AG04449 (cell line): ENCODE measurements at regions not wholly inside any gene's neighbourhood (a gene's known extent, or its start where the extent isn't known, plus 50 kb on each side); places are given as distances from the start of the nearest gene placed in this dataset.

Experiments
- CTCF ChIA-PET: fragments of 350-600 bp; formaldehyde crosslinking; extraction: SDS; loops from one replicate; lab custom pipeline; 2021; ENCODE audit warnings: antibody characterized with exemption; lab: Yijun Ruan, JAX
- POLR2A ChIA-PET: fragments of 400-600, 350-600 bp; formaldehyde crosslinking; extraction: SDS; loops from one replicate; lab custom pipeline; 2020; ENCODE audit warnings: antibody characterized with exemption, inconsistent platforms; lab: Yijun Ruan, JAX
- DNase-seq: peaks from one replicate; pipeline ENCODE4 v3.0.0-alpha.2; 2010; ENCODE audit warnings: low read depth, low spot score
- H3K4me3 ChIP-seq: 2 replicates; pipeline ENCODE4 v1.5.1; 2011; ENCODE audit warnings: low read depth, mild to moderate bottlenecking, control low read depth, low read length
- CTCF ChIP-seq: IDR thresholded peaks from one replicate; pipeline ENCODE4 v1.5.1; 2011; ENCODE audit warnings: mild to moderate bottlenecking, moderate library complexity, low read length, control low read depth, inconsistent platforms; ENCODE audit not compliant: insufficient read depth; ENCODE audit errors: missing control alignments

- CTCF ChIA-PET = no interaction called here
- no peak for TF ChIP-seq CTCF
- DNase-seq = no peak
- H3K4me3 ChIP-seq = no peak overlapping the region
- POLR2A ChIA-PET = no interaction called here
Measured at GRCh38 chr9:89810431-89810830, 205.6 kb downstream of the GADD45G start.

GRCh38 chr9:89811356-89811755 lies 206.5 kb downstream of the GADD45G start:
- no peak overlapping the region for H3K4me3 ChIP-seq
- DNase-seq = no peak
- TF ChIP-seq CTCF = no peak
- CTCF ChIA-PET = no interaction called here
- POLR2A ChIA-PET = no interaction called here

GRCh38 chr9:89811886-89812450 lies 207.2 kb downstream of the GADD45G start:
- POLR2A ChIA-PET = no interaction called here
- DNase-seq = no peak
- TF ChIP-seq CTCF = no peak
- no peak overlapping the region for H3K4me3 ChIP-seq
- CTCF ChIA-PET = no interaction called here

- TF ChIP-seq CTCF = no peak
- H3K4me3 ChIP-seq = no peak overlapping the region
- no peak for DNase-seq
- ChIA-PET CTCF (no interaction called here), POLR2A (no interaction called here)
Measured at GRCh38 chr9:89812556-89813181, 207.9 kb downstream of the GADD45G start.

- no peak for DNase-seq
- no peak for TF ChIP-seq CTCF
- POLR2A ChIA-PET = no interaction called here
- H3K4me3 ChIP-seq = no peak overlapping the region
- CTCF ChIA-PET = no interaction called here
Measured at GRCh38 chr9:89813482-89813881, 208.7 kb downstream of the GADD45G start.

- TF ChIP-seq CTCF = no peak
- H3K4me3 ChIP-seq = no peak overlapping the region
- POLR2A ChIA-PET = no interaction called here
- CTCF ChIA-PET = no interaction called here
- DNase-seq = no peak
Measured at GRCh38 chr9:89814340-89815040, 209.7 kb downstream of the GADD45G start.
